ENCODE measurements at regions not wholly inside any gene's neighbourhood (a gene's known extent, or its start where the extent isn't known, plus 50 kb on each side); places are given as distances from the start of the nearest gene placed in this dataset.

DNA sequence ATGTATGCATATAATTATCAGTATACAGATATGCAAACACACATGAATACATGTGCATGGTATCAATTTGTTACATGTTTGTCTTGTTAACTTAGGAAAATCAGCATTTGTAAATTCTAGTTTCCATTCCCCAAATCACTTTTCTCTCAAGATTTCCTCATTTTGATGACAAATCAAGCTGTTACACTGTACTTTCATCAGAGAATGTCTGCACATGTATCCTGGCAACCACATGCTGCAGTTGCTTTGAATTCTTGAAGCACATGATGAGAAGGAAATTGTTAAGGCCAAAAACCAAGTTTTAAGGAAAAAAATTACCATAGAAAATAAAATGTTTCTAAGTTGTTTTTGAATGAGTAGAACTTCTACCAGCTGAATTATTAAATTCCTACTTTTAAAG lies 1834.5 kb downstream of the EFNA5 start:
- no peak for TF ChIP-seq EZH2 (IDR thresholded peaks at IDR 0.05; ENCODE audit: borderline replicate concordance, low read length)
- TF ChIP-seq, protein P1, sequence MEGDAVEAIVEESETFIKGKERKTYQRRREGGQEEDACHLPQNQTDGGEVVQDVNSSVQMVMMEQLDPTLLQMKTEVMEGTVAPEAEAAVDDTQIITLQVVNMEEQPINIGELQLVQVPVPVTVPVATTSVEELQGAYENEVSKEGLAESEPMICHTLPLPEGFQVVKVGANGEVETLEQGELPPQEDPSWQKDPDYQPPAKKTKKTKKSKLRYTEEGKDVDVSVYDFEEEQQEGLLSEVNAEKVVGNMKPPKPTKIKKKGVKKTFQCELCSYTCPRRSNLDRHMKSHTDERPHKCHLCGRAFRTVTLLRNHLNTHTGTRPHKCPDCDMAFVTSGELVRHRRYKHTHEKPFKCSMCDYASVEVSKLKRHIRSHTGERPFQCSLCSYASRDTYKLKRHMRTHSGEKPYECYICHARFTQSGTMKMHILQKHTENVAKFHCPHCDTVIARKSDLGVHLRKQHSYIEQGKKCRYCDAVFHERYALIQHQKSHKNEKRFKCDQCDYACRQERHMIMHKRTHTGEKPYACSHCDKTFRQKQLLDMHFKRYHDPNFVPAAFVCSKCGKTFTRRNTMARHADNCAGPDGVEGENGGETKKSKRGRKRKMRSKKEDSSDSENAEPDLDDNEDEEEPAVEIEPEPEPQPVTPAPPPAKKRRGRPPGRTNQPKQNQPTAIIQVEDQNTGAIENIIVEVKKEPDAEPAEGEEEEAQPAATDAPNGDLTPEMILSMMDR (IDR thresholded peaks at IDR 0.05; ENCODE audit: low read length): no peak
